ENCODE measurements at regions not wholly inside any gene's neighbourhood (a gene's known extent, or its start where the extent isn't known, plus 50 kb on each side); places are given as distances from the start of the nearest gene placed in this dataset.

DNA sequence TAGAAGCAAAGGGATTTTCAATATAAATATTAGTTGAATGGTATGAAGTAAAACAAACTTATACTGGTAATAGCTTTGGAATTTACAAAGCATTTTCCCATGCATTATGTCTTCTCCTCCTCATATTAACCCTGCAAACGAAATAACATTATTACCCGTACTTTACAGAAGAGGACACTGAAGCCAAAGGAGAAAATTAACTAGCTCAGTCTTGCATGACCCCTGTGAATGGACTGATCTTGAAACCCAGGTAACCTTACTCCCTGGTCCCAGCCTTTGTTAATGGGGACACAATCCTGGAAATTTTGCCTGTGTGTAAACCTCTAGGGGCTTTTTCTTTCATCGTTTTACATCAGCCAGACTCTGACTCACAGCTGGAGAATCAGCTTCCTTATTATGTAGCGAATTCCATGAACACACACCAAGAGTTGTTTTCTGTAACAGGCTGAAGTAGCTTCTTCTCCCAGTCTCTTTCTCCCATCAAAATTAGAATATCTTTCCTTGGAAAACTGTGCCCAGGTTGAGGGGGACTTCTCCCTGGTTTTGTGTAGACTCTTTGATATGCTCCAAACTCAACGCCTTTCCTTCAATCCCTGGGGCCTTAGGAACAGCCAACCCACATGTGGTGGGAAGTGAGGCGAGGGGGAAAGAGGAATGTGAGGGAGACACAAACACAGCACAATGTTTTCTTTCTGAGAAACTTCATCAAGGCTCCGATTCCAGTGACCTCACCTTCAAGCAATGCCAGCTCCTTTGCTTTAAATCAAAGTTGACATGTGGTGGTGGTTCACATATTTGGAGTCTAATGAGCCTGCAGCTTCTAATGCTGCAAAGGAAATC is 480.9 kb upstream of the PAPPA start (continued):
- TF ChIP-seq, protein P1, sequence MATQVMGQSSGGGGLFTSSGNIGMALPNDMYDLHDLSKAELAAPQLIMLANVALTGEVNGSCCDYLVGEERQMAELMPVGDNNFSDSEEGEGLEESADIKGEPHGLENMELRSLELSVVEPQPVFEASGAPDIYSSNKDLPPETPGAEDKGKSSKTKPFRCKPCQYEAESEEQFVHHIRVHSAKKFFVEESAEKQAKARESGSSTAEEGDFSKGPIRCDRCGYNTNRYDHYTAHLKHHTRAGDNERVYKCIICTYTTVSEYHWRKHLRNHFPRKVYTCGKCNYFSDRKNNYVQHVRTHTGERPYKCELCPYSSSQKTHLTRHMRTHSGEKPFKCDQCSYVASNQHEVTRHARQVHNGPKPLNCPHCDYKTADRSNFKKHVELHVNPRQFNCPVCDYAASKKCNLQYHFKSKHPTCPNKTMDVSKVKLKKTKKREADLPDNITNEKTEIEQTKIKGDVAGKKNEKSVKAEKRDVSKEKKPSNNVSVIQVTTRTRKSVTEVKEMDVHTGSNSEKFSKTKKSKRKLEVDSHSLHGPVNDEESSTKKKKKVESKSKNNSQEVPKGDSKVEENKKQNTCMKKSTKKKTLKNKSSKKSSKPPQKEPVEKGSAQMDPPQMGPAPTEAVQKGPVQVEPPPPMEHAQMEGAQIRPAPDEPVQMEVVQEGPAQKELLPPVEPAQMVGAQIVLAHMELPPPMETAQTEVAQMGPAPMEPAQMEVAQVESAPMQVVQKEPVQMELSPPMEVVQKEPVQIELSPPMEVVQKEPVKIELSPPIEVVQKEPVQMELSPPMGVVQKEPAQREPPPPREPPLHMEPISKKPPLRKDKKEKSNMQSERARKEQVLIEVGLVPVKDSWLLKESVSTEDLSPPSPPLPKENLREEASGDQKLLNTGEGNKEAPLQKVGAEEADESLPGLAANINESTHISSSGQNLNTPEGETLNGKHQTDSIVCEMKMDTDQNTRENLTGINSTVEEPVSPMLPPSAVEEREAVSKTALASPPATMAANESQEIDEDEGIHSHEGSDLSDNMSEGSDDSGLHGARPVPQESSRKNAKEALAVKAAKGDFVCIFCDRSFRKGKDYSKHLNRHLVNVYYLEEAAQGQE (IDR thresholded peaks at IDR 0.05; ENCODE audit: low read depth, low read length): peak; percentile 64; the same call in 1 of the 2 replicates
- TF ChIP-seq POLR2AphosphoS5 (IDR thresholded peaks at IDR 0.05; ENCODE audit: low read depth, low read length) (peak; percentile 71; the same call in 1 of the 2 replicates), CHD2 (IDR thresholded peaks at IDR 0.05; ENCODE audit: low read length, partially characterized antibody) (no peak), GATA2 (CRISPR knock-in tag; IDR thresholded peaks at IDR 0.05) (no peak), YY1 (IDR thresholded peaks at IDR 0.05; ENCODE audit: low read depth) (peak; percentile 47; the same call in 1 of the 2 replicates), FOSL2 (IDR thresholded peaks at IDR 0.05; ENCODE audit: borderline replicate concordance, low read depth) (peak; percentile 85; the same call in 1 of the 2 replicates), NFIC (IDR thresholded peaks at IDR 0.05; ENCODE audit: borderline replicate concordance) (peak; percentile 87), JUND (IDR thresholded peaks at IDR 0.05) (peak; percentile 95), GABPA (IDR thresholded peaks at IDR 0.05; ENCODE audit: low read depth) (no peak), TEAD4 (IDR thresholded peaks at IDR 0.05; ENCODE audit: borderline replicate concordance, insufficient read depth) (peak; percentile 97)
- TF ChIP-seq, protein P2, sequence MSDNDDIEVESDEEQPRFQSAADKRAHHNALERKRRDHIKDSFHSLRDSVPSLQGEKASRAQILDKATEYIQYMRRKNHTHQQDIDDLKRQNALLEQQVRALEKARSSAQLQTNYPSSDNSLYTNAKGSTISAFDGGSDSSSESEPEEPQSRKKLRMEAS (IDR thresholded peaks at IDR 0.05; ENCODE audit: low read depth): peak; percentile 76
- TF ChIP-seq, protein P3, sequence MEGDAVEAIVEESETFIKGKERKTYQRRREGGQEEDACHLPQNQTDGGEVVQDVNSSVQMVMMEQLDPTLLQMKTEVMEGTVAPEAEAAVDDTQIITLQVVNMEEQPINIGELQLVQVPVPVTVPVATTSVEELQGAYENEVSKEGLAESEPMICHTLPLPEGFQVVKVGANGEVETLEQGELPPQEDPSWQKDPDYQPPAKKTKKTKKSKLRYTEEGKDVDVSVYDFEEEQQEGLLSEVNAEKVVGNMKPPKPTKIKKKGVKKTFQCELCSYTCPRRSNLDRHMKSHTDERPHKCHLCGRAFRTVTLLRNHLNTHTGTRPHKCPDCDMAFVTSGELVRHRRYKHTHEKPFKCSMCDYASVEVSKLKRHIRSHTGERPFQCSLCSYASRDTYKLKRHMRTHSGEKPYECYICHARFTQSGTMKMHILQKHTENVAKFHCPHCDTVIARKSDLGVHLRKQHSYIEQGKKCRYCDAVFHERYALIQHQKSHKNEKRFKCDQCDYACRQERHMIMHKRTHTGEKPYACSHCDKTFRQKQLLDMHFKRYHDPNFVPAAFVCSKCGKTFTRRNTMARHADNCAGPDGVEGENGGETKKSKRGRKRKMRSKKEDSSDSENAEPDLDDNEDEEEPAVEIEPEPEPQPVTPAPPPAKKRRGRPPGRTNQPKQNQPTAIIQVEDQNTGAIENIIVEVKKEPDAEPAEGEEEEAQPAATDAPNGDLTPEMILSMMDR (IDR thresholded peaks at IDR 0.05): peak; percentile 19; the same call in 1 of the 2 replicates
- TF ChIP-seq, protein P4, sequence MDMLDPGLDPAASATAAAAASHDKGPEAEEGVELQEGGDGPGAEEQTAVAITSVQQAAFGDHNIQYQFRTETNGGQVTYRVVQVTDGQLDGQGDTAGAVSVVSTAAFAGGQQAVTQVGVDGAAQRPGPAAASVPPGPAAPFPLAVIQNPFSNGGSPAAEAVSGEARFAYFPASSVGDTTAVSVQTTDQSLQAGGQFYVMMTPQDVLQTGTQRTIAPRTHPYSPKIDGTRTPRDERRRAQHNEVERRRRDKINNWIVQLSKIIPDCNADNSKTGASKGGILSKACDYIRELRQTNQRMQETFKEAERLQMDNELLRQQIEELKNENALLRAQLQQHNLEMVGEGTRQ (IDR thresholded peaks at IDR 0.05; ENCODE audit: borderline replicate concordance, low read depth, low read length): no peak

Measured in SK-N-SH (cell line).